Epithelial cell of proximal tubule (primary cell): ENCODE measurements at regions not wholly inside any gene's neighbourhood (a gene's known extent, or its start where the extent isn't known, plus 50 kb on each side); places are given as distances from the start of the nearest gene placed in this dataset.

Experiments used
- DNase-seq: peaks from one replicate; pipeline ENCODE4 v3.0.0-alpha.2; 2011; ENCODE audit warnings: low read depth
- H3K4me3 ChIP-seq: 2 replicates; pipeline ENCODE4 v1.5.1; 2011; ENCODE audit warnings: low read depth, mild to moderate bottlenecking, low read length
- TF ChIP-seq, protein P1 (sequence below): conservative IDR thresholded peaks from 2 replicates; pipeline ENCODE4 v1.5.1; 2012; ENCODE audit warnings: low read depth, mild to moderate bottlenecking, low read length

DNA sequence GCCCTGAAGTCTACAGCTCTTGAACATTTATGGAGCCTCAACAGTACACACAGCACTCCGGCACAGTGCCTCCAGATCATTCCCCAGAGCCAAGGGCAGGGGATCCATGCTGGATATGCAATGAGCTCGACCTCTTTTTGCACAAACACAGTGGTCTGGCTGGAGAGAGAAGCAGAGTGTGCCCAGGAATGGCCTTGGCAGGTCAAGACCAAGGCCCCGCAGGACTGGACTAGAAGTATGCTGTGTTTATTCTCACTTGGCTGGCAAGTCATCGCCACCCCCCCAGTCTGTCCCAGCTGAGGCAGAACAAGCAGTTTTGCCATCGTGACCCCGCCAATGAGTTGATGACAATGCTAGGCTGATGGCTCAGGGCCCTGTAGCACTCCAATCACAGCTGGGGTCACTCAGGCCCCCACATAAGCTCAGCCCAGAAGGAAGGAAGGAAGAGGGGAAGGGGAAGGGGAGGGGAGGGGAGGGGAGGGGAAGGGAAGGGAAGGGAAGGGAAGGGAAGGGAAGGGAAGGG is 212.1 kb downstream of the TTC32 start:
- DNase-seq, result no peak
- TF ChIP-seq, protein P1, sequence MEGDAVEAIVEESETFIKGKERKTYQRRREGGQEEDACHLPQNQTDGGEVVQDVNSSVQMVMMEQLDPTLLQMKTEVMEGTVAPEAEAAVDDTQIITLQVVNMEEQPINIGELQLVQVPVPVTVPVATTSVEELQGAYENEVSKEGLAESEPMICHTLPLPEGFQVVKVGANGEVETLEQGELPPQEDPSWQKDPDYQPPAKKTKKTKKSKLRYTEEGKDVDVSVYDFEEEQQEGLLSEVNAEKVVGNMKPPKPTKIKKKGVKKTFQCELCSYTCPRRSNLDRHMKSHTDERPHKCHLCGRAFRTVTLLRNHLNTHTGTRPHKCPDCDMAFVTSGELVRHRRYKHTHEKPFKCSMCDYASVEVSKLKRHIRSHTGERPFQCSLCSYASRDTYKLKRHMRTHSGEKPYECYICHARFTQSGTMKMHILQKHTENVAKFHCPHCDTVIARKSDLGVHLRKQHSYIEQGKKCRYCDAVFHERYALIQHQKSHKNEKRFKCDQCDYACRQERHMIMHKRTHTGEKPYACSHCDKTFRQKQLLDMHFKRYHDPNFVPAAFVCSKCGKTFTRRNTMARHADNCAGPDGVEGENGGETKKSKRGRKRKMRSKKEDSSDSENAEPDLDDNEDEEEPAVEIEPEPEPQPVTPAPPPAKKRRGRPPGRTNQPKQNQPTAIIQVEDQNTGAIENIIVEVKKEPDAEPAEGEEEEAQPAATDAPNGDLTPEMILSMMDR, result no peak
- no peak overlapping the region for H3K4me3 ChIP-seq

DNA sequence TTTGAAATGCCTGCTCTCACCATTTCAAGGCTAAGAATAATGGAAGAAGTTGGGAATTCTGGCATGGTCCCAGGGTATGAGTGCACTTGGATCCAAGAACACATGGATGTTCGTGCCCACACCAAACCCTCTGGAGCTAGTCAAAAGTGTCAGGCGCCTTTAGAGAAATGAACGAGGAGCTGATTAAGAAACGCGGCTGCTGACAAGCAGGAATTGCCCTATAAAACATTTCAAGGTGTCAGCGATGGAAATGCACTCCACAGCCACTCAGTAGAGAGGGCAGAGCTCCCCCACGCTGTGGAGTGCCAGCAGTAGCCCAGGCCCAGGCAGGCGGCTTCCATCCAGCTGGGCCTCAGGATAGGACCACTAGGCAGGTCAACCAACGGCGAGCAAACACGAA is 213.7 kb downstream of the TTC32 start:
- H3K4me3 ChIP-seq, result no peak overlapping the region
- TF ChIP-seq, protein P1, result no peak

DNA sequence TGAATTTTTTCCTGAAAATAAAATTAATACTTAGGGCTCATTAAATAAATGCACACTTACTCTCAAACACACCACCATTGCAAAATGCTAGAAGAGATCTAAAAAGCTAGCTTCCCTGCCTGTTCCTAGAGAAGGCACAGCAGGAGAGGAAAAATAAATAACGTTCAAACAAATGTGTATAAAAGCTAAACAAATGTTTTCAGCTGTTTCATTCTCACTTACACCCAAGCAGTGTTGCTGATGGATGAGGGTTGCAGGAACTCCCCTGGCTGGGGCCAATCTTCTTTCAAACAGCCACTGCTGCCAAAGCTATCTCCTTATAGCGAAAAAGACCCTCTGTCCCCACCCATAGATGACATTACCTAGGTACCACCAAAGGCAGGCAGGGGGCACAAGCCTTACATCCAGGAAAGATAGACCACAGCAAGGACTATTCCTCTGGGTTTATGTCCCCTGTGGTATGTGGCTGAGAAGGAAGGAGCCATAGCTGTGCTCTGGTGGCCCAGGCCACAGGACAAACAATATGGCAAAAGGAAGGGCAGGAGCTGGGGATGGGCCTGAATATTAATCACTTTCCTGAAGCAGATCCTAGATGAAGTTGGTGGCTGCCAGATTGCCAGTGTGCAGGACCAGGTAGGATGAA is 214.6 kb downstream of the TTC32 start:
- TF ChIP-seq, protein P1, result no peak
- no peak overlapping the region for H3K4me3 ChIP-seq
- DNase-seq, result no peak

More for the DNA sequence above, 213.7 kb downstream of the TTC32 start:
- DNase-seq, result no peak

DNA sequence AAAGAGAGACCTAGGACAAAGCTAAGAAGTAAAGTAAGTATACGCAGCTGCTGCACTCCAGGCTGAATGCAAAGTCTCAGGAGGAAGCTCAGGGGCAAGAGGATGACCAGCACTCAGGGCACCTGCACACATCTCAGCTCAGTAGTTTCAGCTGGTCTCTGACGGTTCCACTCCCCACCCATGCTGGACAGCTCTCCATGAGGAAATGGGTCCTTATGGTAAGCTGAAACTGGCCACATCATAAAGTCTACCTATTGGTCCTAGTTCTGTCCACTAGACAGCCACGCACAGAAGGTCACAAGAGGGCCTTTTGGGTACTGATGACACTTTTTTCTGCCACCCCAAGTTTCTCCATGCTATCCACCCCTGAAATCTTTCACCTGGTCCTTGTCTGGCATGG is 215.3 kb downstream of the TTC32 start:
- TF ChIP-seq, protein P1, result no peak
- no peak for DNase-seq
- H3K4me3 ChIP-seq, result no peak overlapping the region

DNA sequence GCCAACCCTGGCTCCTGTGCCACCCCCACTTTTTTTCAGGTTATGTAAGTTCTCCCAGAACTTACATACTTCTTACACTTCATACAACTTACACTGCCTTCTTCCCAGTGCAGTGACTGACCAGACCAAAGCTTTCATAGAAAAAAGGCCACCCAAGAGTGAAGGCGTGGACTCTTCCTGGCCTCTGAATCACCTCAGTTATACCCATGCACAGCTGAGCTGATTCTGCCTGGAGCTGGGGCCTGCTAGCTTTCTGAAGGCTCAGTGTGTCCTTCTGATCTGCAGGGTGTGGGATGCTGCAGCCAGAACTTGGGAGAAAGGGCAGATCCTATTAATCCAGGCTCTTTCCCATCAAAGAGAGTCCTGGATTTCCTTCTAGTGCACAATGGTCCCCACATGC is 216.1 kb downstream of the TTC32 start:
- DNase-seq, result no peak
- TF ChIP-seq, protein P1, result no peak
- no peak overlapping the region for H3K4me3 ChIP-seq

DNA sequence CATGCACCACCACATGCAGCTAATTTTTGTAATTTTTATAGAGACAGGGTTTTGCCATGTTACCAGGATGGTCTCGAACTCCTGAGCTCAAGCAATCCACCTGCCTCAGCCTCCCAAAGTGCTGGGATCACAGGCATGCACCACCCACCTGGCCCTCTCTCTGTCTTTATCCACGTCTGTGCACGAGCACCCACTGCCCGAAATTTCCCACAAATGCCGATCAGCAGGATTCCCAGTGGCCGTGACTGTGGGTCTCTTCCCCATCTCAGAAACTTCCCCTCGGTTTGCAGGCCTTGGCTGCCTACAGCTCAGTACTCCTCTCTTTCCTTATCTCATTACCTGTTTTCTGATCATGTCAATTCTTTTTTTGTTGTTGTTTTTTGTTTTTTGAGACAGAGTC is 217.3 kb downstream of the TTC32 start:
- DNase-seq, result no peak
- no peak overlapping the region for H3K4me3 ChIP-seq
- TF ChIP-seq, protein P1, result no peak

DNA sequence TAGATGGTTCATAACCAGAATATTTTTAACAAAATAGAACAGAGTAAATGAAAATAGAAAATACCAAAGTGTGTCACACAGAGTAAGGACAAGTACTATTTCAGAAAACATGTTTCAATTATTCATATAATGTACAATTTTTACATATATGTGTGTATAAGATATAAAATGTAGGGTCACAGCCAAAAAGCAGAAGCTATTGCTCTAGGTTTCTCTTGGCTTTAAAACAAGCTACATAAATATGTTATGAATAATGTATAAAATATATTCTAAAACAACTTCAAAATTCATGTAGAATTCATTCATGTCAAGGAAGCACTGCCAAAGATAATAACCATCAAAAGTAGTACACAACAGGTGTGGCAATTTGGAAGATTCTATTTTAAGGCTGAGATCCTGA is 218.2 kb downstream of the TTC32 start:
- DNase-seq, result no peak
- H3K4me3 ChIP-seq, result no peak overlapping the region
- TF ChIP-seq, protein P1, result no peak
